B cell (primary cell): ENCODE measurements at regions not wholly inside any gene's neighbourhood (a gene's known extent, or its start where the extent isn't known, plus 50 kb on each side); places are given as distances from the start of the nearest gene placed in this dataset.
"Not testable (repeated sequence)": the region's sequence is repeated elsewhere in the genome, so short reads cannot be mapped to it uniquely, and the experiment has no call there.

Source experiments
- ATAC-seq: fragments of 200-7000 bp; cut with Tn5 transposase; one replicate; pipeline ENCODE4 v1.10.0; 2021; ENCODE audit warnings: low read depth, mild to moderate bottlenecking, moderate number of reproducible peaks, moderate library complexity
- CTCF ChIA-PET: fragments of 350-600 bp; sonication (Branson Sonifier 250); formaldehyde crosslinking; loops from one replicate; lab custom pipeline; 2021; ENCODE audit warnings: antibody characterized with exemption, inconsistent platforms; lab: Charles Lee
- POLR2A ChIA-PET: fragments of 350-600 bp; sonication (Branson Sonifier 250); formaldehyde crosslinking; loops from one replicate; lab custom pipeline; 2021; ENCODE audit warnings: antibody characterized with exemption; lab: Charles Lee
- DNase-seq: peaks from one replicate; pipeline ENCODE4 v3.0.0; 2013
- H2AFZ ChIP-seq: 2 replicates; pipeline ENCODE4 v1.6.1; 2012; ENCODE audit warnings: mild to moderate bottlenecking, low read depth, low read length; ENCODE audit not compliant: insufficient read depth, poor library complexity, severe bottlenecking
- H3K27ac ChIP-seq, 2 donors: 1 replicate in 1 of 2; 2 replicates in 1 of 2; pipeline ENCODE4 v1.5.1; 2012 to 2013; ENCODE audit warnings: low read length in 2 of 2, mild to moderate bottlenecking in 2 of 2, moderate library complexity in 1 of 2
- H3K27me3 ChIP-seq, 4 experiments: fragments of 200-600 bp in 1 of 4; sonication (generic) in 1 of 4; replicated peaks in 1 of 4; 1 replicate in 2 of 4; 2 replicates in 2 of 4; pipeline versions ENCODE4 v1.6.1 to v1.7.0; 2013 to 2016; ENCODE audit warnings: low read length in 3 of 4, mild to moderate bottlenecking in 2 of 4, mixed read lengths in 1 of 4, moderate library complexity in 1 of 4; ENCODE audit not compliant: insufficient read depth in 4 of 4, control insufficient read depth in 3 of 4; ENCODE audit errors: control extremely low read depth in 1 of 4
- H3K36me3 ChIP-seq, 2 experiments: replicated peaks in 1 of 2; 1 replicate in 1 of 2; 2 replicates in 1 of 2; pipeline versions ENCODE4 v1.6.1 to v1.7.1; 2013; ENCODE audit warnings: low read length in 1 of 2; ENCODE audit not compliant: insufficient read depth in 2 of 2, control insufficient read depth in 1 of 2; ENCODE audit errors: control extremely low read depth in 1 of 2, extremely low read depth in 1 of 2
- H3K4me1 ChIP-seq, 2 donors: fragments of 200-600 bp in 1 of 2; sonication (generic) in 1 of 2; 1 replicate in 1 of 2; 2 replicates in 1 of 2; pipeline versions ENCODE4 v1.5.1 to v1.6.1; 2013 to 2017; ENCODE audit warnings: low read length in 2 of 2; ENCODE audit not compliant: control insufficient read depth in 2 of 2, insufficient read depth in 2 of 2
- H3K4me2 ChIP-seq: replicated peaks from 2 replicates; pipeline ENCODE3; 2012; ENCODE audit warnings: mild to moderate bottlenecking, low read depth, low read length; ENCODE audit not compliant: poor library complexity, severe bottlenecking
- H3K4me3 ChIP-seq, 5 experiments: fragments of 200-600 bp in 1 of 5; sonication (generic) in 1 of 5; 1 replicate in 3 of 5; 2 replicates in 2 of 5; pipeline versions ENCODE4 v1.5.1 to v1.7.0; 2011 to 2016; ENCODE audit warnings: low read length in 4 of 5, mild to moderate bottlenecking in 4 of 5, low read depth in 2 of 5, control low read depth in 1 of 5, moderate library complexity in 1 of 5; ENCODE audit not compliant: insufficient read depth in 1 of 5; ENCODE audit errors: control extremely low read depth in 1 of 5, extremely low read depth in 1 of 5
- H3K79me2 ChIP-seq: fragments of 200-600 bp; sonication (generic); one replicate; pipeline ENCODE4 v1.6.0; 2016; ENCODE audit warnings: low read length; ENCODE audit not compliant: control insufficient read depth, insufficient read depth
- H3K9ac ChIP-seq: fragments of 200-600 bp; sonication (generic); 2 replicates; pipeline ENCODE4 v1.6.1; 2017; ENCODE audit warnings: mild to moderate bottlenecking, low read length, moderate library complexity
- H3K9me3 ChIP-seq, 3 donors: one replicate each; pipeline versions ENCODE4 v1.6.1 to v1.7.1; 2013; ENCODE audit warnings: low read length in 2 of 3; ENCODE audit not compliant: control insufficient read depth in 2 of 3, insufficient read depth in 1 of 3; ENCODE audit errors: control extremely low read depth in 1 of 3
- H4K20me1 ChIP-seq: 2 replicates; pipeline ENCODE4 v1.6.0; 2012; ENCODE audit warnings: mild to moderate bottlenecking, low read length; ENCODE audit not compliant: insufficient read depth, control insufficient read depth, poor library complexity, severe bottlenecking
- H3K27ac Mint-ChIP-seq: one replicate; pipeline ENCODE4 v1.8.0; 2021; ENCODE audit warnings: mixed read lengths
- H3K27me3 Mint-ChIP-seq: one replicate; pipeline ENCODE4 v1.8.0; 2021; ENCODE audit warnings: mixed read lengths
- H3K4me1 Mint-ChIP-seq: one replicate; pipeline ENCODE4 v1.8.0; 2021; ENCODE audit warnings: mixed read lengths
- H3K4me3 Mint-ChIP-seq: one replicate; pipeline ENCODE4 v1.8.0; 2021; ENCODE audit warnings: mixed read lengths
- H3K9me3 Mint-ChIP-seq: one replicate; pipeline ENCODE4 v1.8.0; 2022; ENCODE audit warnings: mixed read lengths; ENCODE audit not compliant: insufficient read depth
- EZH2 ChIP-seq: IDR thresholded peaks from 2 replicates; pipeline ENCODE4 v1.6.1; 2012; ENCODE audit warnings: borderline replicate concordance, low read depth, mild to moderate bottlenecking, moderate library complexity, low read length; ENCODE audit not compliant: insufficient read depth, poor library complexity, severe bottlenecking
- WGBS: methylation state at CpG from one replicate; pipeline ENCODE4 v1.1.5; 2013; ENCODE audit warnings: missing lambda C conversion rate; ENCODE audit not compliant: insufficient coverage; 5-methylcytosine and 5-hydroxymethylcytosine counted together
- intact Hi-C: fragments of 100-400 bp; cut with micrococcal nuclease; formaldehyde crosslinking; loops from one replicate; pipeline ENCODE4 v1.10.0; 2022
- TF ChIP-seq, protein P1 (sequence below): fragments of 200-600 bp; IDR thresholded peaks from one replicate; pipeline ENCODE4 v1.8.0; 2022; ENCODE audit warnings: antibody characterized with exemption, mild to moderate bottlenecking

DNA sequence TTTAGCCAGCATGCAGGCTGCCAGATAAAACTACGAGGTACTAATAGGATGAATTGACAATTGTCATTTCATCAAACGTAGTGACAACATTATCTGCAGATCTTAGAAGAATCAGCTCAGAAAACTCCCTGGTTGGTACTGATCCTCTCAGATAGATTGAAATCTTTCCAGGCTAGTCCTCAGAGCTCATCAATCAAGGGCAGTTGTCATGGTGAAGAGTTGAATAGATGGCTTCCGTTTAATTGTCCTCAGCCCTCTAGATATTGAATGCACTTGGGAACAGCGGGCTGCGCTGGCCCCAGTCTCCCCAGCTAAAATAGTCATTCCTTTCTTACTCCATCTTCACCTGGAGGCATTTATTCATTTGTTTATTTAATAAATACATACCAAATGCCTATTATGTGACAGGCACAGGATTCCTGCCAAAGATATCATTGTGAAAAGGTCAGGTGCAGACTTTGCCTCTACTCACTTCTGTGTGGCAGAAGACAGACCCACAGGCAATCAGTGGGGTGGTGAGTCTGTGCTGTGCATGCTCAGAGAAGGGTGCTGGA is 1081.6 kb downstream of the TYW1 start:
- Histone ChIP-seq H3K9ac (no peak overlapping the region), H4K20me1 (no peaks in the 10 kb centered on the region), H3K4me3 (no peak overlapping the region), H3K36me3 (no peaks in the 10 kb centered on the region), H3K4me1 (no peaks in the 10 kb centered on the region), H2AFZ (no peak overlapping the region), H3K27ac (no peak overlapping the region), H3K27me3 (no peaks in the 10 kb centered on the region), H3K4me2 (no peak overlapping the region), H3K79me2 (no peaks in the 10 kb centered on the region), H3K9me3 (peaks cover 0 to 27% (median 0%) of the 10 kb centered on the region in 3 donors)
- Mint-ChIP-seq H3K4me1 (no peaks in the 10 kb centered on the region), H3K27me3 (no peaks in the 10 kb centered on the region), H3K9me3 (peaks cover 3% of the 10 kb centered on the region), H3K4me3 (no peak overlapping the region), H3K27ac (no peak overlapping the region)
- ATAC-seq (no peak), DNase-seq (no peak)
- intact Hi-C loops = no loop called here
- TF ChIP-seq EZH2 = no peak
- TF ChIP-seq, protein P1, sequence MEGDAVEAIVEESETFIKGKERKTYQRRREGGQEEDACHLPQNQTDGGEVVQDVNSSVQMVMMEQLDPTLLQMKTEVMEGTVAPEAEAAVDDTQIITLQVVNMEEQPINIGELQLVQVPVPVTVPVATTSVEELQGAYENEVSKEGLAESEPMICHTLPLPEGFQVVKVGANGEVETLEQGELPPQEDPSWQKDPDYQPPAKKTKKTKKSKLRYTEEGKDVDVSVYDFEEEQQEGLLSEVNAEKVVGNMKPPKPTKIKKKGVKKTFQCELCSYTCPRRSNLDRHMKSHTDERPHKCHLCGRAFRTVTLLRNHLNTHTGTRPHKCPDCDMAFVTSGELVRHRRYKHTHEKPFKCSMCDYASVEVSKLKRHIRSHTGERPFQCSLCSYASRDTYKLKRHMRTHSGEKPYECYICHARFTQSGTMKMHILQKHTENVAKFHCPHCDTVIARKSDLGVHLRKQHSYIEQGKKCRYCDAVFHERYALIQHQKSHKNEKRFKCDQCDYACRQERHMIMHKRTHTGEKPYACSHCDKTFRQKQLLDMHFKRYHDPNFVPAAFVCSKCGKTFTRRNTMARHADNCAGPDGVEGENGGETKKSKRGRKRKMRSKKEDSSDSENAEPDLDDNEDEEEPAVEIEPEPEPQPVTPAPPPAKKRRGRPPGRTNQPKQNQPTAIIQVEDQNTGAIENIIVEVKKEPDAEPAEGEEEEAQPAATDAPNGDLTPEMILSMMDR = no peak
- POLR2A ChIA-PET = no interaction called here
- CTCF ChIA-PET = interaction anchor here (0.5 kb wide), 1 partner anchor 32 kb away, joined by 3 read pairs; no protein-coding TSS in a partner anchor
- WGBS = 100% methylated on average over 1 of the region's 5 CpGs

DNA sequence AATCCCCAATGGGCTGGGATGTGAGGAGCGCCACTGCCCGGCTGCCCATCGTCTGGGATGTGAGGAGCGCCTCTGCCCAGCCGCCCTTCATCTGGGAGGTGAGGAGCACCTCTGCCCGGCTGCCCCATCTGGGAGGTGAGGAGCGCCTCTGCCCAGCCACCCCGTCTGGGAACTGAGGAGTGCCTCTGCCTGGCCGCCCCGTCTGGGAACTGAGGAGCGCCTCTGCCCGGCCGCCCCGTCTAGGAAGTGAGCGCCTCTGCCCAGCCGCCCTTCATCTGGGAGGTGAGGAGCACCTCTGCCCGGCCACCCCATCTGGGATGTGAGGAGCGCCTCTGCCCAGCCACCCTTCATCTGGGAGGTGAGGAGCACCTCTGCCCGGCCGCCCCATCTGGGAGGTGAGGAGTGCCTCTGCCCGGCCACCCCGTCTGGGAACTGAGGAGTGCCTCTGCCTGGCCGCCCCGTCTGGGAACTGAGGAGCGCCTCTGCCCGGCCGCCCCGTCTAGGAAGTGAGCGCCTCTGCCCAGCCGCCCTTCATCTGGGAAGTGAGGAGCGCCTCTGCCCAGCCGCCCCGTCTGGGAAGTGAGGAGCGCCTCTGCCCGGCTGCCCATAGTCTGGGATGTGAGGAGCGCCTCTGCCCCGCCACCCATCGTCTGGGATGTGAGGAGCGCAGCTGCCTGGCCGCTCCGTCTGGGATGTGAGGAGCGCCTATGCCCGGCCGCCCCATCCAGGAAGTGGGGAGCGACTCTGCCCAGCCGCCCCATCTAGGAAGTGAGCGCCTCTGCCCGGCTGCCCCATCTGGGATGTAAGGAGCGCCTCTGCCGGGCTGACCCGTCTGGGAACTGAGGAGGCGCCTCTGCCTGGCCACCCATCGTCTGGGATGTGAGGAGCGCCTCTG is 1085.7 kb downstream of the TYW1 start:
- ATAC-seq, H3K36me3 ChIP-seq, POLR2A ChIA-PET, intact Hi-C loops, H3K9ac ChIP-seq, H3K27ac Mint-ChIP-seq, H2AFZ ChIP-seq, H3K9me3 Mint-ChIP-seq, H3K79me2 ChIP-seq, H3K27me3 ChIP-seq, H3K4me3 Mint-ChIP-seq, H3K27ac ChIP-seq, CTCF ChIA-PET, H3K4me1 Mint-ChIP-seq, DNase-seq, H3K4me2 ChIP-seq, H3K4me1 ChIP-seq, H3K27me3 Mint-ChIP-seq, H3K4me3 ChIP-seq, H4K20me1 ChIP-seq: not testable (repeated sequence)
- WGBS = 94% methylated on average over 45 of the region's 54 CpGs
- peaks cover 0 to 31% (median 3%) of the 10 kb centered on the region in 3 donors for H3K9me3 ChIP-seq

DNA sequence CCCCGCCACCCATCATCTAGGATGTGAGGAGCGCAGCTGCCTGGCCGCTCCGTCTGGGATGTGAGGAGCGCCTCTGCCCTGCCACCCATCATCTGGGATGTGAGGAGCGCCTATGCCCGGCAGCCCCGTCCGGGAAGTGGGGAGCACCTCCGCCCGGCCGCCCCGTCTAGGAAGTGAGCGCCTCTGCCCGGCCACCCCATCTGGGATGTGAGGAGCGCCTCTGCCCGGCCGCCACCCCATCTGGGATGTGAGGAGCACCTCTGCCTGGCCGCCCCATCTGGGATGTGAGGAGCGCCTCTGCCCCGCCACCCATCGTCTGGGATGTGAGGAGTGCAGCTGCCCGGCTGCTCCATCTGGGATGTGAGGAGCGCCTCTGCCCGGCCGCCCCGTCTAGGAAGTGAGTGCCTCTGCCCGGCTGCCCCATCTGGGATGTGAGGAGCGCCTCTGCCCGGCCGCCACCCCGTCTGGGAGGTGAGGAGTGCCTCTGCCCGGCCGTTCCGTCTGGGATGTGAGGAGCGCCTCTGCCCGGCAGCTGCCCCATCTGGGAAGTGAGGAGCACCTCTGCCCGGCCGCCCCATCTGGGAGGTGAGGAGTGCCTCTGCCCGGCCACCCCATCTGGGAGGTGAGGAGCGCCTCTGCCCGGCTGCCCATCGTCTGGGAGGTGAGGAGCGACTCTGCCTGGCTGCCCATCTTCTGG is 1086.5 kb downstream of the TYW1 start:
- CTCF ChIA-PET, H3K4me3 ChIP-seq, intact Hi-C loops, H3K79me2 ChIP-seq, H3K27me3 Mint-ChIP-seq, DNase-seq, POLR2A ChIA-PET, H3K27me3 ChIP-seq, H3K4me1 Mint-ChIP-seq, H3K9ac ChIP-seq, H3K9me3 Mint-ChIP-seq, H4K20me1 ChIP-seq, ATAC-seq, H3K27ac ChIP-seq, H3K27ac Mint-ChIP-seq, H2AFZ ChIP-seq, H3K4me1 ChIP-seq, H3K36me3 ChIP-seq, H3K4me2 ChIP-seq, H3K4me3 Mint-ChIP-seq: not testable (repeated sequence)
- 96% methylated on average over 44 of the region's 44 CpGs for WGBS
- H3K9me3 ChIP-seq = peaks cover 0 to 31% (median 3%) of the 10 kb centered on the region in 3 donors
